ENCODE measurements at regions not wholly inside any gene's neighbourhood (a gene's known extent, or its start where the extent isn't known, plus 50 kb on each side); places are given as distances from the start of the nearest gene placed in this dataset.

DNA sequence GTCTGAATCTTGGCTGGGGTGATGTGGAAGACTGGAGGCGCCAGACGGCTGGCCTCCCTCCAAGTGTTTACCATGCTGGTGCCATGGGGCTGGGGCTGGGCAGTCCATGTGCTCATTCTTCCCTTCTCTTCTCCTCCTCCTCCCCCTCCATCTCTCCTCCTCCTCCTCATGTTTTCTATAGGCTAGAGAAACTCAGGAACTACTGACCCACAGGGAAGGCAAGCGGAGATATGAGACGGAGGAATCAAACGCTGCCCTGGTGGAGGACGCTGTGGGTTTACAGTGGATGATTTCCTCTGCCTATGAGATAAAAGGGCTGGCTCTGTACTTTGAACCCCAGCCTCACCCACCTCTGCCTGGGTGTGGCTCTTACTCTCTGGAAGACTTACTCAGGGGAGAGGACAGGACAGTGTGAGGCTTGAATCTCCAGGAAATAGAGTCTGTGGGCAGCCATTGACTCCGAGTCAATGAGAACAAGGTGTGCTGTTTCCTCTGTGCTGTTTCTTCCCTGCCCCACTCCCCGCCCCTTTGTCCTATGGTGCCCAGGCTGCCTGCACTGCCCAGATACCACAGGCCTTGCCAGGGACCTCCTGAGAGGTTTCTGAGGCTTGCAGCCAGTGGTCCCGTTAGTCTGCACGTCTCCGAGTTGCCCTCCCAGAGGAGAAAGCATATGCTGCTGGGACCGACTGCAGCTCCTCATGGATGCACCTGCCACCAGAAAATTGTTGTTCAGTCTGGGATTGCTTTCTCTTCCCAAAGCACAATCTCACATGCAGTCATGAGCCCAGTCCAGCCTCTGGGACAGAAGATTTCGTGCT, 132.6 kb upstream of the ARHGAP5 start:
- no peak for DNase-seq

DNA sequence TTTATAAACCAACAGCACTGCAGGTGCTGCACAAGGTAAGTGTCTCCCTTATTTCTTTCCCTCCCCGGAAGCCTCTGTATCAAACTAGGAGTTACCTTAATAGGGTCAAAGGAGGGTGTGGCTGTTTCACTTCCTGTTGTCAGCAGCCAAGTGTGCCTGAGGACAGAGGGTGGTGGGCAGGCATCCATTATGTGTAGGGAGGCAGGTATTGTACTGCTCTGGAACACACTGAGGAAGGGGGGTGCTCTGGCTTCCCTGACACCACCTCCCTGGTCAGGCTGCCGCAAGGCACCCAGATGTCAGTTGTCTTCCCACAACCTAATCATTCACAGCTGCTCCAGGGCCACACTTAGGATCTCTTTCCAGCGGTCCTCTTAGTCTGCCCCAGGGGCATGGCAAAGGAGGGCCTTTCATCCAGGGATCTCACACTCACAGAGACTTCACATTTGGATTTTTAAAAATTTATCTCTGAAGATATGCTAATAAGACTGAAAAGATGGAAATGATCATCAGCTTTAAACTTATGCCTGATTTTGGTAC, 132.0 kb upstream of the ARHGAP5 start:
- DNase-seq = no peak

DNA sequence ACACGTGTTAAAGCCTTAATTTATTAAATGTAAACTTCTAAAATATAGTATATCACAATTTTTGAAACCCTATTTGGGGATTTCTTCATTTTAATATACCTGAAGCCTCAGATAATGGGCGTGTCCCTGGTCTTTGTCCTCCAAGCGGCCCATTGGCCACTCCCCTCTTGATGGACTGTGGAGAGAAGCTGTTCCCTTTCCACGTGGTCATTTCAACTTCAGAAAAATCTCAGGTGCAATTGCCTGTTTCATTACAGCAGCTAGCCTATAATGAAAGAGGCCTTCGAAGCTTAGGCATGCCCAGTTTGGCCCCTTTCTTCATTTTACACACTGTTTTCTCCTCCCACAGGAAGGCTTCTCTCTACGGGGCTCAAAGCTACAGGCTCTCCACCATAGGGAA, 131.4 kb upstream of the ARHGAP5 start:
- no peak for DNase-seq

DNA sequence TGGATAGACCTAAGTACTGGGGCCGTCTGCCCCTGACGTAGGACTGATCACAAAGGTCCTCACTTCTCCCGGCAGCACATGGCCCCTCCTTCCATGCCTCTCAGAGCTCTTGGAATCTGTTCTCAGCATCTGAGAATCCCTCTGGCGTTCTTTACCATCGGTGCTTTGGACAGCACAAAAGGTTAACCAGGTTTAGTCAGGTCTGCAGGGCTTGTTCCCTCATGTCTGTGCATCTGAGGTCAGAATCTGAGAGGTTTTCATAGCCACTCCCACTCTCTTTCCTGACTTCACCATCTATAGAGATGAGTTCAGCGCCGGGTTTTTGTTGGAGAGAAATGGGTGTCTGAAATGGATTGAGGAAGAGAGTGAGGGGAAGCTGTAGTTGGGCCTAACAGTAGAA, 130.0 kb upstream of the ARHGAP5 start:
- no peak for DNase-seq

DNA sequence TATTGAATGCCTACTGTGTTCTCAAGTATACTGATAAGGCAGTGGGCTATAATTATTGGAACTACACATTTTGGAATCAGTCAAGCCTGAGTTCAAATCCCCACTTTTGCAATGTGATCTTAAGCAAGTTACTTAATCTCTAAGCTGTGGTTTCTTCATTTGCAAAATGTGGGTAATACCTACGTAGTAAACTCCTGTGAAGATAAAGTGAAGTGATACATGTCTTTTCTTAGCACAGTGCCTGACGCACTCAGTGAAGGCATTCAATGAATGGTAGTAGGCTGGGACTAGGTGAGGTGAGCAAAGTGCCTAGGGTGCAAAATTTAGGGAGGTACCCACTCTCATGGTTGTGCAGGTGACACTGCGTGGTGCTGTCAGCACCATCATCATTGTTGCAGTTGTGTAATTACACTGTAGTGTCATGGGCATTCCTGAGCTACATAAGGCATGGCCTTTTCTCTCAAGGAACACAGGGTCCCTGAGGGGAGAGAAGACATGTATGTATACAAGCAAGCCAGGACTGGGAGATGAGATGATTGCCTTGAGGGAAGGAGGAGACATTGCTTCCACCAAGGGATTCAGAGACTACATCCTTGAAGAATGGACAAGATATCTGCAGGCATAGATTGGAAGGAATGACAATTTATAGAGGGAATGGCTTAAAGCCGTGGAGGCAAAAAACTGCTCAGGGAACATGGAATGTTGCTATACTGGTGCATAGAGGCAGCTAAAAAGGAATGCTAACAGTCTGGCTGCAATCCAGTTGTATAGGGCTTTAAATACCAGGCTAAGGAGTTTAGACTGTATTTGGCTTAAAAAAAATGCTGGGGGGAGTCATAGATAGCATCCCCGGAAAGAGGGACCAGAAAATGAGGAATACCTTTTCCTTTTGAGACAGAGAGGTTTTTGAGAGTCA, 129.2 kb upstream of the ARHGAP5 start:
- DNase-seq = no peak

DNA sequence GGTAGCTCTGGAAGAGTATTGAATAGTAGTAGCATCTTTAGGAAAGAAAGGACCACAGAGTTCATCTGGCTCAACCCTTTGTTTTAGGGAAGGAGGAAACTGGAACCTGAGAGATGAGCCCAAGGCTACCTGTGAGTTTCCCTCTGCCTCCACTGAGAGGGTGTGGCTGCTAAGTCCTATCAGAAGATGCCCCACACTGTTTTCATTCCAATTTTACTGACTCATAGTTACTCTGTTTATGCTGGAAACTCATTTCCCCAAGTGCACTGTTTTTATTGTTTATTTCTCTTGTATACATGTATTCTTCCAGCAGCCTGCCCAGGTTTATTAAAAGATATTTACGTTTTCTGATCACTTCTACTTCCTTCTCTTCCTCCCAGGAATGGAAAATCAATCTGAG, 127.4 kb upstream of the ARHGAP5 start:
- no peak for DNase-seq

DNA sequence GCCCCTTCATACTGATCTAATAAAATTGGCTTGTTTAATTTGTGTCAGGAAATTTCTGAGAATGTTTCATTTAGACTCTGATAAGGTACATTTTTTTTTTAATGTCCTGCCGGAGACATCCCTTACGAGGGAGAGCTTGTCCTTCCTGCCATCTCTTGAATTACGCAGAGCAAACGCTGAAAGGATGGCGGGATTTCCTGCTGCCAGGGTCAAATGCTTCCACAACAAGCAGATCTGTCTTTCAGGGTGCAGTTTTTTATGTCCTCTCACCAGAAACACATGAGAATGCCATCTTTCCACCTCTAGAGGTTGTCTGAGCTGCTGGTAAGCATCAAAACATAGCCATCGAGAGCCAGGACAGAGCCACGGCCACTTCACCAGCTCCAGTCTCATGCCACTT, 126.8 kb upstream of the ARHGAP5 start:
- DNase-seq = no peak

DNA sequence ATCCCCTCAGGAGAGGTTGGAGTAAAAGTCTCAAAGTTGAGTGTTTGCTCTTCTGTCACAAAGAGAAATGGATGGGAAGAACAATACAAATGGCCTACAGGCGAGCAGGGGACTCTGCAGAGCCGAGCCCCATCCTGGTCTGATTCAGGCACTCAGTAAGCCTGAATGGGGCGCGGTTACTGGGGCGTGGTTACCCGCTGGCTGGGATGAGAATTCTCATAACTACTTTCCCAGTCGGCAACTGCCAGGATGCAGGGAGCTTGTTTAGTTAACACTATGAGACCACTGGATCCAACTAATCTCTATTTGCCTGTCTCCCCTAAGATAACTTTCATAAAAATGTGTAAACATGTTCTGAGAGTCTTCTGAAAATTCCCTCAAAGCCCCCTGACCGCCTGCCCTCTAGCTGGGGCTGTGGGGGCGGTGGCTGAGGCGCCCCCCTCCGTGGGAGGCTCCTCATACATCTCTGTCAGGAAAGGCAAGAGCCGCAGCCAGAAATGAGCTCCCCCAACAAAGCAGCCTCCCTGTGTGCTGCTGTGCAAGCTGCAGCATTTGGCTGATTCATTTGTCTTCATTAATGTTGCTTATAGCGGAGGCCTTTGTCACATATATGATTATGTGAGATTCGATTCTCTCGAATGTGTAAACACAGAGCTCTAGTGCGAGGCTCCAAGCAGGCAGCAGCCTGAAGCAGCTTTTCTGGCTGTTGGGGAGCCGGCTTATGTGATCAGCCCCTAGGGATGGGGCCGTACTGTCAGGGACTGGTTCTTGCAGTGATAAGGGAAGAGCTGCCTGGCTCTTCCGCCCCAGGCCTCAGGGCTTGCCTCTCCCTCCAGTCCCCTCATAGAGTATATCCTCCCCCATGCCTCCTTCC, 126.1 kb upstream of the ARHGAP5 start:
- peak; percentile 69 for DNase-seq

DNA sequence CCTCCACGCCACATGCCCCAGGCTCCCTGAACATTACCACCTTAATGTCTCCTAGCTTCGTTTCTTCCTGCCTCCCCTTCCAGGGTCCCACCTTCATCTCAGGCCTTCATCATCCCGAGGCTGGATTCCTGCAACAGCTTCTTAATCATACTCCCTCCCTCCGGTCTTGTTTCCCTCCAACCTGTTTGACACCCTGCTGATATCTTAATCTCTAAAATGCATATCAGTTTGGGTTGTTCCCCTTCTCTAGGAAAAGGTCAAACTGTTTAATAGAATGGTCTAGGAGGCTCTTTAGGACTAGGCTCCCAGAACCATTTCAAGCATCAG, 125.5 kb upstream of the ARHGAP5 start:
- no peak for DNase-seq

DNA sequence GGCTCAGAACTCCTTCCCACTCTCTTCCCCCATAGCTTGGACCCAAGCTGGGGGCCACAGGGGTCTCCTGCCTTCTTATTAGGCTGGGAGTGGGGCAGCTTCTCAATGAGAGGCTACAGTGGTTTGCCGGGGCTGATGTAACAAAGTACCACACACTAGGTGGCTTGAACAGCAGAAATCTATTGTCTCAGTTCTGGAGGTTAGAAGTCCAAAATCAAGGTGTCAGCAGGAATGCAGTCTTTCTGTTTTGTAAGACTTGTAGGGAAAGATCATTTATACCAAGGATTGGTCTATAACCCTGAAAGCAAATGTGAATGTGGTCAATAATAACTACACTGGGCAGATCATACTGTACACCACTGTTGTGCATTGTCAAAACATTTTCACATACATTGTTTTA, 124.5 kb upstream of the ARHGAP5 start:
- DNase-seq = no peak

DNA sequence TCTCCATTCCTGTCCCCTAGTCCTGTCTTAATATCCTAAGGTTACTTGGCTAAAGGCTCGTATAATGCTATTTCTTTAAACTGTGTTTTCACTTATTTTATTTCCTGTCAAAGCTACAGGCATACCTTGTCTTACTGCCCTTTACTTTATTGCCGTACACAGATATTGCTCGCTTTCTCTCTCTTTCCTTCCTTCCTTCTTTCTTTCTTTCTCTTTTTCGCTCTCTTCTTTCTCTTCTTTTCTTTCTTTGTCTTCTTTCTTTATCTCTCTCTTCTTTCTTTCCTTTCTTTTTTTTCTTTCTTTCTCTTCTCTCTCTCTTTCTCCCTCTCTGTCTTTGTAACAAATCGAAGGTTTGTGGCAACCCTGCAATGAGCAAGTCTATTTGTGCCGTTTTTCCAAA, 123.9 kb upstream of the ARHGAP5 start:
- DNase-seq = no peak

DNA sequence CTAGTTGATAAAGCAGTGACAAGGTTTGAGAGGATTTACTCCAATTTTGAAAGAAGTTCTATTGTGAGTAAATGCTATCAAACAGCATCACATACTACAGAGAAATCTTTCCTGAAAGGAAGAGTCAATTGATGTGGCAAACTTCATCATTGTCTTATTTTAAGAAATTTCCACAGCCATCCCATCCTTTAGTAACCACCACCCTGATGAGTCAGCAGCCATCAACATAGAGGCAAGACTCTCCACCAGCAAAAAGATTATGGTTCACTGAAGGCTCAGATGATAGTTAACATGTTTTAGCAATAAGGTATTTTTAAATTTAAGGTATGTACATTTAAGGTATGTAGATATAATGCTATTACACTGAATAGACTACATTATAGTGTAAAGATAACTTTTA, 122.1 kb upstream of the ARHGAP5 start:
- DNase-seq = no peak

DNA sequence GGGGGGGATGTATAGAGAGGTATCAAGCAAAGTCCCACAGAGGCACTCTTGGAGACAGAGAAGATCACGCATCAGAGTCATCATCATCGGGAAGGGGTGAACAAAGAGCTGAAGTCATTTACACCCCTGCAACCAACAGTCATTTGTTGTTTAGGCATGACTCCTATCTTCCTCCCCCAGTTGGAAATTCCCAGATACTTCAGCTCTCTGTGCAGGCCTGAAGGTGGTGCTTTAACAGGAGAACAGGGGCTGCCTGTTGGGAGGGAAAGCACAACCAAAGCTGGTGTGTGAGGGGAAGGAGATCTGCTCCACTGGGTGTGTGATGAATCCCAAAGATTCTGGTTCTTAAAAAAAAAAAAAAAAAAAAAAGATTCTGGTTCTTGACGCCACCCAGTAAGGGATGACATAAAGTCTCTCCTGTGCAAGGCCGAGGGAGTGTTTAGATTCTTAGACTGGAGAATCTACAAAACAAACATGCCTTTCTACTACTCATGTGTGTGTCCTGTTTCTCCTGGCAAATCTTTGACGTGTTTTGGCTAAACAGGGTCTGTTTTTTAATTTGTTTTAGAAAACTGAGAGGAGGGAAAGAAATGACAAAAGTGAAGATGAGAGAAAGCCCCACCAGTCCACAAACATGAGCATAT, 121.0 kb upstream of the ARHGAP5 start:
- DNase-seq = no peak

DNA sequence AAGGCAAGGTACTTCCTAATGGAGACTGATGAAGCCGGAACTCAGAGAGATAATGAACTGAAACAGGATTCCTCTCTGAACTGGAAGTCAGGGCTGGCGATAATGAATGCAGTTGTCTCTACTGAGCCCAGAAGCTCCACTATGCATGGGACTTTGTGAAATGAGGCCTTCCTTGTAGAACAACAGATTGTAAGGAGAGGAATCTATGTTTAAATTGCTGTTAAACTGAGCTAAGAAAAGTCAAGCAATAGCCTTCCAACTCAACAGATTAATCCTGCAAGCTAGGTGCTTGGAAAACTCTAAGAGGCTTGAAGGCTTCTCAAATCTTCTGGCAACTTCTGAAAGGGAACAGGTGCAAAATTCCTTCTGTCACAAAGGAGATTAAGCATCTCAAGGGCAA, 119.5 kb upstream of the ARHGAP5 start:
- no peak for DNase-seq

DNA sequence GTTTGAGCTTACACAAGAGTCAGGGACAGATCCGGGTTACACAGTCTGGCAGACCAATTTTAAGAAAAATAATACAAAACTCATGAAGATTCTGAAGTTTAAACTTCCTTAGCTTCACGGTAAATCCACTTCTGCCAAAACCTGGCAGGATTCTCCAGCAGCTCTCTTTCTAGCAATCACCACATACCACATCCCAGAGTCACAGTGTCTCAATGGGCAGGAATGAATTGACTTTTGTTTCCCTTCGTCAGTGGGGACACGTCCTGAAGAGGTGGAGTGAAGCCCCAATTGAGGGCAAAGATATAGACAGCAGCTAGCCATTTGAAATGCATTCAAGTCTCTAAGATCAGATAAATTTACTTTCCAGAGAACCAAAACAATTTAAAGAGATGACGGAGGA, 117.1 kb upstream of the ARHGAP5 start:
- no peak for DNase-seq

DNA sequence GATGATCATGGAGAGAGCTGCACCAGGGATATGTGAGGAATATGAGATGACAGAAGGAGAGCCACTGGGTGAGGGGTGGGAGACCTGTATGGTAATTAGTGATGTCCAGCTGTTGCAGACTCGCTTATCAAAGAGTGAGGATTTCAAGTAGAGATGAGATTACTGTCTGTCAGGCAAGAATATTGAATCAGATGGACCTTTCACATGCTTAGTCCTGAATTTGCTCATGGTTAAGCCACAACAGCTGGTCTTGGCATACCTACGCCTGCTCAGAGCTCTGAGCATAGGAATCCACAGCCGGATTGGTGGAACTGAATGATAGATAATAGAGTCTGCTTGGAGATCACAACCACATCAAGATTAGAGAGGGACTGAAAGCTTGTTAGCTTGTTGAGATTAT, 115.2 kb upstream of the ARHGAP5 start:
- no peak for DNase-seq

DNA sequence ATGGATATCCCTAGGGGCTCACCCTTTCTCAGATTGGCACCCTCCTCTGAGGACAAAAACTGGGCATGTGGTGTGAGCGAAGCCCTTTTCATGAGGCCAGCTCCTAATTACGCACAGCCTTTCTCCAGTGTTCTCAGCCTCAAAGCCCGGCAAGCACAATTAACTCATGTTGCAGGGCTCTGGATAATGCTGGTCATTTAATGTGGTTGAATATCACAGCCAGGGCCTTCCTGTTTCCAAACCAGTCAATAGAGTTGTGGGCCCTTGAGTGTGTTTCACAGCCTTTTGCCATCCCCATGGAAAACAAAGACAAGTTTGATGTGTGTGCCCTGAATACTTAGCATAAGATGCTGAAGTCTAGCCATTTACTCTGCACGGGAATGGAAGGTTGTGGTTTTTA, 114.2 kb upstream of the ARHGAP5 start:
- no peak for DNase-seq

DNA sequence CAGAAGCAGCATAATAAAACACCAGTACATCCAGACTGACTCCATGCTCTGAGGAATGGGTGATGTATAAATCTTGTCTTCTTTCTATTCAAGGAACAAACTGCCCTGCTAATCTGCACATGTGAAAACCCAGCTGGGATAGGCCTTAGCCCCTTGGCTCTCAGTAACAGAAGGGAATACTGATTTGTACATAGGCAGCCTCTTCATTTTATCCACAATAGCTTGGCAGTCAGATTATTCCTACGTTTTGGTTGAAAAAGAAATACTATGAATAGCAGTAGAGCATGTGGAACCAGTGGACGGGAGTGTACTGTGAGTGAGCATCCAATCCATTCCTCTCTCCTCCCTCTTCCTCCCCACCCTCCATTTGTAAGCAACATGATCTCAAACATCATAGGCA, 113.5 kb upstream of the ARHGAP5 start:
- DNase-seq = no peak

DNA sequence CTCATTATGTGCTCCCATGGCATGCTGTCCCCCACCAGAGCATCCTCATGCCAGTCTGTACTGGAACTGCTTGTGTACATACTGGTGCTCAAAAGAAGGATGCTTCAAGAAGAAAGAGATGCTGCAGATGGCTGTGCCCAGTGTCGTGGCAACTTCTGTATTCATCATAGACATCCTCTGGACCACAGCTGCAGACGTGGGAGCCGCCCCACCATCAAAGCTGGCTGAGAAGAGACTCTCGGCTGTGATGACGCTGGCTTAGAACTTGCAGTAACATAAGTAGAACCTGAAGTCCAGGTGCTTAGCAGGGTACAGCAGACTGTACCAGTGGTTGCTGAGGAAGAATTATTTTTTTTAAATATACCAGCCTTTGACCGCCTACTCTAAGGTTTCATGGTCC, 112.6 kb upstream of the ARHGAP5 start:
- no peak for DNase-seq

DNA sequence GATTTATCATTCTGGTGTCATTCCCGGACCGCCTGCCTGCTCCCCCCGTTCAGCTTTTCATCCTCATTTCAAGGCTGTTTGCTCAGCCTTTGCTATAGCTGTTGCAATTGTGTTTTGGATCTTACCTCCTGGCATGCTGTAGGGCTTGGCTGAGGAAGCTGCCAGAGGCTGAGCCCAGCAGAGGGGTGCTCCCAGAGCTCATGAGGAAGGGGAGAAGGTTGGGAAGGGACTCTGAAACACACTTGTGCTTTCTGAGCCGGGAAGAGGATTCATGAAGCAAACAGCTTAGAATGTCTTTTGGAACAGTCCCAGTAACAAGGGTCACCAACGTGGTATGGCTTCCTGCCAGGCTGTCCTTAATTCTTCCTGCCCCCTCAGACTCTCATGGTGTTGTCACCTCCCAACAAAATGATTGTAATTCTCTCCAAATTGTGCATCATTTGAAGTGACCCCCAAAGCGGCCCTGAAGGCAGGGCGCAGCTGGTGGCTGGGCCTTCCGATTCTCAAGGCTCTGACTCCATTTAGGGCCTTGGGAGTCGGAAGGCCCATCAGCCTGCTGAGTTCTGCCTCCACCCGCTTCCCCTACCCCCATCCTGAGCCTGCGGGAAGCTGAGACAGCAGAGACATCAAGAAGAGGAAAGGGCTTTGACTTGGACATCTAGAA, 111.9 kb upstream of the ARHGAP5 start:
- DNase-seq = no peak

DNA sequence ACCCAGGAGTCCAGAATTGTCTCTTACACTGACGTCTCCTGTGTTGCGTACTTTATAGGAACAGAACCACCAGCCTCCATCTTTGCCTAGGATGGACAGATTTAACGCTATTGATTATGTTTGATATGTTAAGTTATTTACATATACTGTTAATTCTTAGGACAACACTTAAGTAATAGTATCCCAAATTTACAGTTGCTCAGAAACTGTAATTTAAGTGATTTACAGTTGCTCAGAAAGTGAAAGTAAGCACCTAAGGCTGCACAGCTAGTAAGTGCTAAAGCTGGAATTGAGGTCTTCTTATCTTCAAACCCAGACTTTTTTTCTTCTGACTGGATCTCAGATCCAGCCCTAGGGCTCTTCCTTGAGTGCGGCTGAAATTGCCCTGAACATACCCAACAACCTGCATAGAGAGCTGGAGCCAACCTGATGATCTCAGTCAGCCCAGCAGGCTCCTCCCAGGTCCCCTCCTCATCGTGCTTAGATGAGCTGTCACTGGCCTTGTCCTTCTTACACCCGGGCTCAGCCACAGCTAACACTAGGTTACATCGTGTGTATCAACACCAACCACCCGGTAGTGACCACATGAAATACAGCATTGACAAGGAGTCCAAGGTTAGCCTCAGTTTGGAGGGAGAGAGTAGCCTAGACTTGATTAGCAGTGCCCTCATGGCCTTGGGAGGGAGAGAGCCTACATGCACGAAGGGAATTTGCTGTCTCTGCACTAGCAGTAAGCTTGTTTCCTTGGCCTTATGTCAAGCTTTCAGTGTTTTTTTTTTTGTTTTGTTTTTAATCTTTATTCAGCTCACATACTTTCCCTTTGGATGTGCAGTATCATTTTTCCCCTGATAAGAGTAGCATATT, 111.1 kb upstream of the ARHGAP5 start:
- DNase-seq = no peak
